GM18520 (cell line): ENCODE measurements at regions not wholly inside any gene's neighbourhood (a gene's known extent, or its start where the extent isn't known, plus 50 kb on each side); places are given as distances from the start of the nearest gene placed in this dataset.

Experiments
- ATAC-seq: cut with Tn5 transposase; IDR thresholded peaks from one replicate; pipeline ENCODE4 v1.9.1; 2021; ENCODE audit not compliant: unreplicated experiment

DNA sequence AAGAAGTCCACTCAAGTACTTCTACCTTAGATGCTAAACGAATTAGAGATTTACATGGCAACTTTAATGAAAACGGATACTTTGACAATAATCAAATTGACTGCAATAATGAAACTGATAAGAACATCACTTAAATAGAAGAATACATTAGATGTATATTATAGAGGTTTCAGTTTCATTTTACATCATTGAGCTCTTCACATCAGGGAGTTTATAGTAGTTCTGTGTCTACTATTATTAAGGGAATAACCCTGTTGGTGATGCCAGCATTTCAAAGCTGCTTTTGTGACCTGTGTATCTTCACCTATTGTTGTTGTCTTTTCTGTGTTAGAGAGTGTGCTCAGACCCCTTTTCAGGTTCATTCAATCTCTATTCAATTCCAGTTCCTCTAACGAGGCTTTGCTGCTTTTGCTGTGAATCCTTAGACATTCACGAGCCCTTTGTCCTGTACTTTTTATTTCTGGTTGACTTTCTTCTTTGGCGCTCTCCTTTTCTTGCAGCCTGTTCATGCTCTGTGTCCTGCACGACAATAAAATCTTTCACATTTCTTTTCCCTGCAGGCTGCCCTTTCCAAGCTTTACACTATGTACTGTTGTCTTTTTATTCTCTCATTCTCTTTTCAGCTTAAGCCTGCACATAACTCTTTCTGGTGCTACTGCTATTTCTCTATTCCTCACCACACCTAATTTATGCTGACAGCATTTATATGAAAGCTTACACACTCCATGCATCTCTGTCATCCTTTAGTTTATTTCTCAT, 232.1 kb downstream of the CPE start:
- ATAC-seq: peak; percentile 35

DNA sequence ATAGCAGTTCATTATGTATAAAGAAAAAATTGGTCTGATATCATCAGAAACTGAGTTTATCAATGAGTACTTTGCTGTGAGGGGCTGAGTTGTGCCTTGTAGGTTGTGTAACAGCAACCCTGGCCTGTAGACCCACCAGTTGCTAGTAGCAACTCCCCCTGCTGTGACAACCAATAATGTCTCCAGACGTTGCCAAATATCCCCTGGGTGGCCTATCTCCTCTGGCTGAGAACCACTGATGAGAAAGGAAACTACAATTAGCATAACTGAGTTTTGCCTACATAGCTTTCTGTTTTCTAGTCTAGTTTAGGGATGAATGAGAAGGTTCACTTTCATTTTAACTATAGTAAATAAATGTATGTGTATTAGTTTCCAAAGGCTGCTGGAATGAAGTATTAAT, 234.1 kb downstream of the CPE start:
- peak; percentile 97 for ATAC-seq

DNA sequence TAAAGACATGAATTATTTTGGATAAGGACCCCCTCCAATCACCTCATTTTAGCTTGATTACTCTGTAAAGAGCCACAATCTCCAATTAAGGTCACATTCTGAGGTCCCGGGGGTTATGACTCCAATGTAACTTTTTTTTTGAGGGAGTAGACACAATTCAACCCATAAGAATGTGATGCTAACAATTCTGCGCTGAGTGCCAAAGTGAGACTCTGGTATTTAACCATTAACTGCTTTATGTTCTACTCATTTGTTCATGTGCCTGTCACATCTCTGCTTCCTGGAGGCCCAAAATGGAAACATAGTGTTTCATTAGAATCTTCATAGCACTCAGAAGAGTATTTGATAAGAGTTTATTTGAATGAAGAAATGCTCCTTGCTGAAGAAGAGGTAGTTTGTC, 234.8 kb downstream of the CPE start:
- ATAC-seq: no peak

DNA sequence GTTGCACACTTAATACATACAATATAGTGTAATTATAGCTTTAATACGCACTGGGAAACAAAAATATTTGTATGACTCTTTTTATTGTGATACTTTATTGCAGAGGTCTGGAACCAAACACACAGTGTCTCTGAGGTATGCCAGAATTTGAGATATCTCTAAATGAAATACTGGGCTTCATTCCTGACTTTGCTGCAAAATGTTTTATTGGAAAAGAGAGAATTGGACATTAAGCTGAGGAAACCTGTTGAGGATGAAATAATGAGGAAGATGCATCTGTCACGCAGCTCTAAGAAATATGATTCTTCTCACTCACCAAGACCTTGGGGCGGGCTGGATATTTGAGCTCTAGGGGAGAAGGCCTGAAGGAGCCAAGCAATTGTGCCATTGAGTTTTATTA, 242.1 kb downstream of the CPE start:
- ATAC-seq: no peak

DNA sequence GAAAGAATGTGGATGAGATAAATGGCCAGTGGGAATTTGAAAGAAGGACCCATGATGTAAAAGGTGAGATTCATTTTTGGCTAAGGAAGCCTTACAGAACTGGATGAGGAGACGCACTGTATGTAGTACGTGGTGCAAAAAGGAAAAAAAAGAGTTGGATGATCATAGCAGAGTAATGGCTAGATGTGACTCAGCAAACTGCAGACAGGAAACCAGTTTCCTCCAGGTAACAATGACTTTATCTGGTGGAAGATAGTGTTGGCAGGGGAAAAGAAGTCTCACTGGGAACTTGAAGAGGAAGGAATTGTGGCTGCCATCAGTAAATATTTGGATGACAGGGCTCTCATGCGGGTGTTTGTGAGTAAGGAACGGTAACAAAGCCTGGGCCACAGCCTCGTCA, 243.2 kb downstream of the CPE start:
- ATAC-seq: no peak

DNA sequence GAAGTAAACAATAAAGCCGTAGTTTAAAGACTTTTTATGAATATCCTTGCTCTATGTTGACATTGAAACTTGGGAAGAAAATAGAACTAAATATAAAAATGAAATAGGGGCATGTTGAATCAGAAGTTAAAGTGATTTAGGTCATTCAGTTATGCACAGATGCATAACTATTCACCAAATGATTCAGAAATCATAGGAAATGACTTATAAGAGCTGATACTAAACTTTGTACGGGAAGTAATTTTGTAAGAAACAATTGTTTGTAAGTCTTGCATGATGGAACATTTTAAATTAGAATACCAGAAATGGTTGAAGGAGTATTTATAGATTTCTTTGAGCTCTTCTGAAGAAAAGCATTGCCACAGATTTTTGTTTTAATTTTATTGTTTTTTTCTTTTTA, 246.5 kb downstream of the CPE start:
- ATAC-seq: no peak

DNA sequence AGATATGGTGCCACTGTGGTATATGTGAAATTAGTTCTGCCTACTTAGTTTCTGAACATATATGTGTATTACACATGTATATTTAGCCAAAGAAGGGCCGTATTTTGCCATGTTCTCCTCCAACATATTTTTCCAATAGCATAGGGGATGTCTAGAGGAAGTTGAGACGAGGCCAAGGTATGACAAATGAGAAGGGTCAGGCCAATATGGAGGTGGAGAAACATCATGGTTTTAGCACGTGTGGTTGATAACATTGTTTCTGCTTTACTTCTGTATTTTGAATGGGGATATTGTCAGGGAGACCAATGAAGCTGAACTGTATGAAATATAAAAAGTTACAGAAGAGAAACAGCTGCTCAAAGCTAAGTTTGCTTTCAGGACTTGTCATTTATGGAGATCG, 246.7 kb upstream of the TLL1 start:
- no peak for ATAC-seq

DNA sequence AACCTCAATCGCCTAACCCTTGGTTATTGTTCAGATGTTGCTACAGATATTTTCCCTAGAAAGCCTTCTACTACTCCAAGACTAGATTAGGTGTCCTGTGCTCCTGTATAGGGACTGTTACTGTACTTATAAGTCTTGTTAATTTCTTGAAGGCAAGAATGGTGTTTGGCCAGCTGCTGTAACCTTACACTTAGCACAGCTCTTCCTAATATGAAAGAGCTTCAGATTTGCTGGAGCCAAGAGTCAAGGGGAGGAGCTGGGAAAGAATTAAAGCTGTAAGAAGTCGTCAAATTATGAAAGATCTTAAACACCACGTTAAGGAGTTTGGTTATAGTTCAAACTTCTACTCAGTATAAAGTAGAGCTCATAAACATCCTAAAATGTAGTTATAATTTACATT, 245.9 kb upstream of the TLL1 start:
- no peak for ATAC-seq

DNA sequence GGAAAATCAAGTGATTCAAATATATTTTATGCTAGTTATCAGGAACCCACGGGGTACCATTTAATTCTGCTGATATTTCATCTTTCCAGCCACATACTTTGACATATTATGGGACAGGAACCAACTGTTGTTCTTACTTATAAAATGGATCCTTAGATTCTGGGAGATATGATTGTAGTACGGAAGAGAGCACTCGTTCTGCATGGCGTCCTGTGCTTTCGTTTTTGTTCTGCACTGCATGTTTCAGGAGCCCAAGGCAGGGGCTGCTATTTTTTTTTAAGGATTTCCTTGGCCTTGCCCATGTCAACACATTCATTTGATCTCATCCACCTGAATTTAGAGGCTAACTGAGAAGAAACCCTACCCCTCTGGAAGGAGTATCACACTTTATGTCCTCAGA, 245.5 kb upstream of the TLL1 start:
- no peak for ATAC-seq

DNA sequence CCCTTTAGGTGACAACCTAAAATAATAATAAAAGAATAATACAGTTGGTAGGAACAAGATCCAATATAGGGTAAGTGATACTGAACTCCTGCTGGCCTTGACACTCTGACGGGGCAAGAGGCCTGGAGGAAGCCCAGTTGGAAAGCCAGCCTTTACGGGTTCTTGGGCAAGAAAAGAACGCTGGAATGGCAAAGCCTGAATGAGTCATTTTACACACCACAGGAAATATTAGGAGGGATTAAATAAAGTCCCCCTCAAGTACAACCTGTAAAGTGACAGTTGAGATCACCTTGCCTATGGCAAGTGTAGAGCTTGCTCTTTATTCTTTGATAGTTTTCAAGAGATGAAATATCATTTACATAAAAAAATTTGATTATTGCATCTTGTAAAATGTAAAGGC, 244.5 kb upstream of the TLL1 start:
- no peak for ATAC-seq

DNA sequence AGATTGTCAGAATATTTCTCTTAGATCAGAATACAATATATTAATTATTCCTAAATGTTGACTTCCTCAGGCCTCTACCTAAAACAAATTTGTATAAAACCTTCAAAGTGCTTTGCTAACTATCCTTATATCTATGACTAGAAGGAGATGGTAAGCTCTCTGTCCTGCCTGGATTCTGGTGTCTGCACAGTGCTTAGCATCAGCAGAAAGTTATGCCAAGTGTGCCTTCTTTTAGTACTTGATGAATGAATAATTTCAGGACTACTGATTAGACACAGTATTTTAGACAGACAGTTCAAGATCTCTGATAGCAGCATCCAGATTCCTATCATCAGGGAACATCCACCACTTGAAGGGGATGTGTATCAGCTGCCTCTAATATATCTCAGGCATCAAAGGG, 242.4 kb upstream of the TLL1 start:
- ATAC-seq: no peak

DNA sequence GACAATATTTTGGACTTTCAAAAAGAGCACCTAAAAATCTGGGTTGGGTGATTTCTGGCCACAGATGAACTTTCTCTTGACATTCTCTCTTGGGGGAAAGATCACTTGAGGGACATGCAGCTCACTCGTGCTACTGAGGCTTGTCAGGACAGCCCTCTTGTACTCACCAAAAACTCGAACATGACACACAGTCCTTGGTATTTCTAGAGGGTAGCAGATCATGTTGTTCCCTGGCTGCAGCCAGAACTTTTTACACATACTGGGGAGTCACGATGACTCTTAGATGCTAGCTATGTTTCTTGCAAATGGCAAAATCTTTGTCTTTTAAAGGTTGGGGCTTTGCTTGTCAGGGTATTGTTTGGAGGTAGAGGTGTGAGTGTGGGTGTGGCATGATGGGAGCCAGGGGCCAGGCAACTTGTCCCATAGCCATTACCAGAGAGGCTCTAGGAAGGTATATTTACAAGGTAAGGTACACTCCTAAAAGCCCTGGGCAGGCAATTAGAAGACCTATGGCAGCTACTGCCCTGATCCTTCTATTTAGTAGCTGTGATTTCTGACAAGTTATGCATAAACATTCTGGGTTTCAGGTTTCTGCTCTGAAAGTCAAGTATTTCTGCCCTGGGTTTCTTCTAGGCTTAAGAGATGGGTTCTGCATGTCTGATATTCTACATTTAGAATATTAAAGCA, 241.7 kb upstream of the TLL1 start:
- ATAC-seq: no peak

DNA sequence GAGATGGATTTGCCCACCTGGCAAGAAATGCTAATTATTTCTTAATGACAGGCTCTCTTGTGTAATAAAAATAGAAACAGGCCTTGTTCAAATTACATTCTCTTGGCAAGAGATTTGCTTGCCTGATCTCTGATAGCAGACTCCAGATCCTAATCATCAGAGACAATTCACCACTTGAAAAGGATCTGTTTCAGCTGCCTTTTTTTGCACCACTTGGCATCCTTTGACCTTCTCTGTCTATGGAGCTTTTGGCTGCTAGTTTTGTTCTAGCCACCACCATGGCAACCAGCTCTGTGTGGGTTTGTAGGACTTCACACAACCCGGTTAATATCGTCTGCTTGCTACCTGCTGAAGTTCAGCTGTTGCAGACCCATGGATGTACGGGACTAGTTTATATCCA, 241.1 kb upstream of the TLL1 start:
- ATAC-seq: no peak

DNA sequence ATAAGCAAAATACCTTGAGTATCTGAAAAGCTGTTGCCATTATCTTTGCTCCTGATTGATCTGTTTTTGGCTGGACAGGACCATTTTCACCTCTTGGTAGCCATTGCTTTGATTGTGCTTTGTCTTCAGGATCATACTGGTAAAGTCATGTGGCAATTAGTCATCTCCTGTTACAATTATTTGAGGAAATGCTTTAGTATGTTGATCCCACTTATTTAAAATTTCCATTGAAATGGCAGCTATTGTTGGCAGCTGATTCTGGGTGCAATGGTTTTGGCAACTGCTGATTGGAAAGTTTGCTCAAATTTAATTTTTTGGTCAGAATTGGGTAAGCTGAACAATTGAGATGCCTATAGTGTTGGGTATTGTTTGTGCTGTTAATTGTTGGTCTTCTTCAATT, 238.3 kb upstream of the TLL1 start:
- ATAC-seq: no peak

DNA sequence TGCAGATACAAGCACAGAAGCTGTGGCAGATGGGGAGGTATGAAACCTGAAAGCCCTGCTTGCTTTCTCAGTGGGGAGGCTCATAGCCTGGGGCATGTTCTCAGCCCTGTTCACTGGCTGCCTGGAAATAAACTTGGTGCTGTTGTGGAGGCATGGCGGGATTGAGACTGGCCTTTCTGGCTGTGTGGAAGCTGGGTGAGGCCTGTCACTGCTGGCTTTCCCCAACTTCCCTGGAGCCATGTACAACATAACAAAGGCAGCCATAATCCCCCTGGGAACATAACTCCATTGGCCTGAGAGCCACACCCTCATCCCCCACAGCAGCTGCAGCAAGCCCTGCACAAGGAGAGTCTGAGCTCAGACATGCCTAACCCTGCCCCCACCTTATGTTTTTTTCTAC, 237.7 kb upstream of the TLL1 start:
- no peak for ATAC-seq

DNA sequence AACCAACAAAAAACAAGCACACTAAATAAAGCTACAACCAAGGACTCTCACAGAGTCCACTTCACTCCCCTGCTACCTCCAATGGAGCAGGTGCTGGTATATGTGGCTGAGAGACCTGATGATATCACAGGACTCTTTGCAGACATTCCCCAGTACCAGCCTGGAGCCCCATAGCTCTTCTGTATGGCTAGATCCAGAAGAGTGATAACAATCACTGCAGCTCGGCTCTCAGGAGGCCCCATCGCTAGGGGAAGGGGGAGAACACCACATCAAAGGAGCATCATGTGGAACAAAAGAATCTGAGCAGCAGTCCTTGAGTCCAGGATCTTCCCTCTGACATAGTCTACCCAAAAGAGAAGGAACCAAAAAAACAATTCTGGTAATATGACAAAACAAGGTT, 237.1 kb upstream of the TLL1 start:
- no peak for ATAC-seq

DNA sequence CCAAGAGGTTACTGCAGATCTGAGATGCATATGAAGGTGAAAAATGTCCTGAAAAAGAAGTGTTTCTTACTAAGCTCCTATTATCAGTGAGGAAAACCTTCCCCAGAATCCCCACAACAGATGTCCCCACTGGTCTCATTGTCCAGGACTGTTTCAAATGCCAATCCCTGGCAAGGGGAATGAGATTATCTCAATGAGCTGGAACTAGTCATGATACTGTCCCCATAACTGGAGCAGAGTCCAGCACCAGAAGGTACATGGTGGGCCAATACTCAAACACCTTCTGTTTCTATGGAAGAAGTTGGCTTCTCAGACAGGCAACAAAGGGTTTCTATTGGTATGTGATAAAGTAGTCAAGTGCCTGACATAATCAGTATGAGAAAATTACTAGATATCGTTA, 221.1 kb upstream of the TLL1 start:
- no peak for ATAC-seq

DNA sequence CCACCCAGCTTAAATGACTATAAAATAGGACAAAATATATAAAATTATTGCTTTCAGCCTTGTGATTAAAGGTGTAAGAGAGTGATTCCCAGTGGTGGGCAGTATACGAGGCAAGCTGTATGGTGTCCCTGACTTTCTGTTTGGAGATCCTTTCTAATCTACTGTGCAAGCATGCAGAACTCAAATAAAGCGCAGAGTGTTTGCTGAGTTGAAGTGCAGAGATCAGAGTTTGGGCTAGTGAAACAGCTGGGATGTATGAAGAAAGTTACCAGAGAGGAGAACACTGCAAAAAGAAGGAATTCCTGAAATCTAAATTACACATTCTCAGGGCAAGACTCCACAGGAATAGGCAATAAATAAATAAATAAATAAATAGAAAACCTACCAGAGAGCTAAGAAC, 218.5 kb upstream of the TLL1 start:
- no peak for ATAC-seq

DNA sequence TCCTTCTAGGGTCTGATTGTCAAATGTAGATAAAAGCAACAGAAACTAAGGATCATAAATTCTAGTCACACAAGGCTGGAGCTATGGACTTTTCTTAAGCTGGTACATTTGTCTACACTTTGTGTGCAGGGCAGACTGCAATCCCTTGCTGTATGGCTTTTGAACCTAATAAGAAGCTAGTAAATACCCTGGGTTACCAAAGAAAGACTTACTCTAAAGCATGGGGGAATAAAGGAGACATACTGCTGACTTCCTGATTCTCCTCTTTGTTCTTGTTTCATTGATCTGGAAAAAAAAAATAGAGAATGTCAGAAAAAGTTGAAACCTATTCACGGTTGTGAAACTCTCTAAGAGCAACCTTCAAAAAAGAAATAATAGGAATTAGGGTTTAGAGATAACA, 216.6 kb upstream of the TLL1 start:
- ATAC-seq: no peak

DNA sequence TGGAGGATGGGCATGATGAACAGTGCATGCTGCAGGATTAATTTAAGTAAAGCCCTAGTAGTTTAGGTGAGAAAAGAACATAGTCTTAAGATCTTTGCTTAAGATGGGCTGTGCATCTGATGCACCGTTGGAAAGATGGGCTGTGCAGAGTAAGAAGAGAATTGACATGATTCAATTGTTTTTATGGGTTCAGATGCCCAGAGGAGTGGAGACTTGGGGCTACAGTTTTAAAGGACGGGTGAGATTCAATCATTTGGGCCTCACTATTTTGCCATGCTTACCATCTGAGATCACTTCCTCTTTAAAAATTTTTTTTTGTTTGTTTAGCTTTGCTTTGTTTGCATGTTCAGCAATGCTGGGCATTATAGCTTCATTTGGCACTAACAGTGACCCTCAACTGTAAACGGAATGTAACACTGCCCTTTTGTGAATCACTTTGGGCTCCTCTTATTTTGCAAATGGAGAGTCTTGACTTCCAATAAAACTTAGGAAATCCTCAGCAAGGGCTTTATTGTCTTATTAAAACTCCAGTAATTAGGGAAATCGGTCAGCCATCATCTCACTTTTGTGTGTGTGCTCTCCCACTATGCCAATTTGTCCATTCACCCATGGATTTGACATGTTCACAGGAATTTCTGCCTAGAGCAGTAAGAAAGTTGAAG, 216.1 kb upstream of the TLL1 start:
- ATAC-seq: no peak

DNA sequence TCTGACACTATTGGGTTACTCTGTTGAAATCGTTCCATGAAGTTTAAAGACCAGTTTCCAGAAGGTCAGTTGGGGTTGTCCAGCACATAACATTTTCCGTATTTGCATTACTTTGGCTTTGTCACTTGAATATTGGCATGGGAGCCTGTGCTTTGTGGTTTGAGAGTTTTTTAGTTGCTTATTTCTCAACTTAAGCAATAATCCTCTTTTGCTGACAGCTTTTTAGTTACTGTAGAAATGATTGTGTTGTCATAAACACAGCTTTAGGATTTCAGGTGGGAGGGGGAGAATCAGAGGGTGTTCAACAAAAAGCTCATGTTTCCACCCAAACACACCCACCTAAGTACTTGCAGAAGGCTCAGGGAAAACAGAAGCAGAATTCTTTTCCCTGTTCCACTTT, 210.7 kb upstream of the TLL1 start:
- ATAC-seq: no peak

DNA sequence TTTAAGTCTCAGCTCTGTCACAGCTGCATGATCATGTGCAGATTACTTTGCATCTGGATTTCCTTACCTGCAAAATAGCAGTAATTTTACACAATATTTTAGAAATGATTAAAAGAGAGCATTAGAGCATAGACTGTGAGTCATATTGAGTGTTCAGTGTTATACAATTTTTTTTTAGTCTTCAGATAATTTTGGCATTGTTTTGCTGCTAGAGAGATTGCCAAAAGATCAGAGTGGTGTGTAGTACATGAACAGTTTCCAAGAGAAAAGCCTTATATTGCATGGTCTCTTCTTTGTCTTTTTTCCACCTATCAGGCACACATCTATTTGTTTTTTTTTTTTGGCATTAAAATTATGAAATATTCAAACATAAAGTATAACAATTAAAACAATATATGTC, 209.6 kb upstream of the TLL1 start:
- no peak for ATAC-seq
